Liver (tissue), 8 donors: ENCODE measurements at regions not wholly inside any gene's neighbourhood (a gene's known extent, or its start where the extent isn't known, plus 50 kb on each side); places are given as distances from the start of the nearest gene placed in this dataset.

Experiments used
- DNase-seq: peaks from one replicate; pipeline ENCODE4 v3.0.0-alpha.2; 2017; ENCODE audit warnings: low spot score
- H3K27ac ChIP-seq, 2 donors: one replicate each; pipeline ENCODE4 v1.7.0; 2013; ENCODE audit warnings: inconsistent platforms in 2 of 2, low read length in 2 of 2, control low read depth in 1 of 2, low read depth in 1 of 2, mild to moderate bottlenecking in 1 of 2
- H3K27me3 ChIP-seq, 4 donors: one replicate each; pipeline versions ENCODE4 v1.6.1 to v1.7.0; 2013; ENCODE audit warnings: low read length in 3 of 4, inconsistent platforms in 1 of 4, mild to moderate bottlenecking in 1 of 4, moderate library complexity in 1 of 4; ENCODE audit not compliant: control insufficient read depth in 4 of 4, insufficient read depth in 4 of 4
- H3K36me3 ChIP-seq, 4 donors: one replicate each; pipeline versions ENCODE4 v1.6.1 to v1.7.0; 2013; ENCODE audit warnings: low read length in 3 of 4, mild to moderate bottlenecking in 3 of 4, low read depth in 1 of 4, moderate library complexity in 1 of 4; ENCODE audit not compliant: control insufficient read depth in 4 of 4, insufficient read depth in 3 of 4
- H3K4me1 ChIP-seq, 4 donors: one replicate each; pipeline versions ENCODE4 v1.6.1 to v1.7.0; 2013; ENCODE audit warnings: low read length in 3 of 4, mild to moderate bottlenecking in 3 of 4, moderate library complexity in 1 of 4; ENCODE audit not compliant: control insufficient read depth in 4 of 4, insufficient read depth in 4 of 4
- H3K4me3 ChIP-seq, 3 donors: one replicate each; pipeline versions ENCODE4 v1.6.1 to v1.7.0; 2013; ENCODE audit warnings: low read length in 3 of 3, control low read depth in 1 of 3, low read depth in 1 of 3, mild to moderate bottlenecking in 1 of 3
- H3K9ac ChIP-seq, 2 donors: one replicate each; pipeline ENCODE4 v1.7.0; 2013; ENCODE audit warnings: low read length in 2 of 2, mild to moderate bottlenecking in 2 of 2, moderate library complexity in 2 of 2, control low read depth in 1 of 2, low read depth in 1 of 2
- H3K9me3 ChIP-seq, 4 donors: one replicate each; pipeline versions ENCODE4 v1.6.1 to v1.7.0; 2013; ENCODE audit warnings: low read length in 3 of 4; ENCODE audit not compliant: control insufficient read depth in 4 of 4
- FOXA1 ChIP-seq: IDR thresholded peaks from 2 replicates; pipeline ENCODE4 v1.6.1; 2016; ENCODE audit warnings: antibody characterized with exemption
- FOXA2 ChIP-seq: IDR thresholded peaks from 2 replicates; pipeline ENCODE4 v1.6.1; 2016; ENCODE audit warnings: antibody characterized with exemption
- GABPA ChIP-seq, 2 donors: IDR thresholded peaks in 1 of 2; conservative IDR thresholded peaks in 1 of 2; 2 replicates each; pipeline ENCODE4 v1.6.1; 2016; ENCODE audit warnings: antibody characterized with exemption in 2 of 2, mild to moderate bottlenecking in 1 of 2, moderate library complexity in 1 of 2
- HNF4G ChIP-seq: IDR thresholded peaks from 2 replicates; pipeline ENCODE4 v1.6.1; 2016; ENCODE audit warnings: antibody characterized with exemption
- JUND ChIP-seq, 2 donors: IDR thresholded peaks; 2 replicates each; pipeline ENCODE4 v1.6.1; 2016; ENCODE audit warnings: antibody characterized with exemption in 2 of 2
- NR2F2 ChIP-seq: IDR thresholded peaks from 2 replicates; pipeline ENCODE4 v1.6.1; 2016; ENCODE audit warnings: antibody characterized with exemption
- RAD21 ChIP-seq, 2 donors: IDR thresholded peaks; 2 replicates each; pipeline ENCODE4 v1.6.1; 2016; ENCODE audit warnings: antibody characterized with exemption in 2 of 2, mild to moderate bottlenecking in 2 of 2
- REST ChIP-seq: IDR thresholded peaks from 2 replicates; pipeline ENCODE4 v1.6.1; 2016; ENCODE audit warnings: antibody characterized with exemption, mild to moderate bottlenecking
- RXRA ChIP-seq, 2 donors: IDR thresholded peaks; 2 replicates each; pipeline ENCODE4 v1.6.1; 2017 to 2018; ENCODE audit warnings: antibody characterized with exemption in 2 of 2, mild to moderate bottlenecking in 1 of 2
- SP1 ChIP-seq: IDR thresholded peaks from 2 replicates; pipeline ENCODE4 v1.6.1; 2018; ENCODE audit warnings: antibody characterized with exemption, mild to moderate bottlenecking
- TAF1 ChIP-seq: conservative IDR thresholded peaks from 2 replicates; pipeline ENCODE4 v1.6.1; 2016; ENCODE audit warnings: antibody characterized with exemption, mild to moderate bottlenecking
- YY1 ChIP-seq: IDR thresholded peaks from 2 replicates; pipeline ENCODE4 v1.6.1; 2016; ENCODE audit warnings: antibody characterized with exemption, mild to moderate bottlenecking
- ZBTB33 ChIP-seq: IDR thresholded peaks from 2 replicates; pipeline ENCODE4 v1.6.1; 2016; ENCODE audit warnings: antibody characterized with exemption
- WGBS: extraction: QIAGEN DNeasy Blood & Tissue Kit; methylation state at CpG from one replicate; pipeline ENCODE4 v1.1.7; 2013; 5-methylcytosine and 5-hydroxymethylcytosine counted together
- TF ChIP-seq, protein P1 (sequence below): IDR thresholded peaks from 2 replicates; pipeline ENCODE4 v1.6.1; 2016; ENCODE audit warnings: antibody characterized with exemption
- TF ChIP-seq, protein P2 (sequence below): IDR thresholded peaks from 2 replicates; pipeline ENCODE4 v1.6.1; 2016; ENCODE audit warnings: antibody characterized with exemption
- TF ChIP-seq, protein P3 (sequence below): fragments of 150-350 bp; IDR thresholded peaks from 2 replicates; pipeline ENCODE4 v1.5.1; 2017; ENCODE audit warnings: improper control_type of control experiment, low read depth, low read length; ENCODE audit not compliant: missing input control
- donor health status: healthy.
- donor health status: healthy.
- donor health status: healthy.
- donor health status: healthy.
- donor health status: healthy.

DNA sequence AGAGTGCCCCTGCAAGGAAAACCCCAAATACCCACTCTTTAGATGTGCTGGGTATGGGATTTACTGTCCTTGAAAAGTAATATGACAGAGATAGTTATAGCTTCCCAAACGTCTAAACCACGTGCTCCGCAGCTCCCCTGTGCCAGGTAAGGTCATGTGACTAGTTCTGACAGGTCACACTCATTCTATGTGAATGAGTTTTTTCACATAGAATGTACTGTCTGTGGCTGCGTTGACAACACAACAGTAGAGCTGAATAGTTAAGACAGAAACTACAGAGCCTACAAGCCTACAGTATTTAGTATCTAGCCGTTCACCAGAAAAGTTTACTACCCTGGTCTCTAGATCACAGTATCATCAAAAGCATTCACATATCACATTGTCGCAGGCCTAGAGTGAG is 236.2 kb downstream of the ETS1 start:
- H3K27me3 ChIP-seq: no peaks in the 10 kb centered on the region
- H3K4me3 ChIP-seq: no peak overlapping the region
- H3K9me3 ChIP-seq: no peaks in the 10 kb centered on the region
- no peak overlapping the region for H3K27ac ChIP-seq
- WGBS: 74% methylated on average over 6 of the region's 6 CpGs
- H3K4me1 ChIP-seq: no peaks in the 10 kb centered on the region
- DNase-seq: no peak
- TF ChIP-seq FOXA1 (no peak), RAD21 (IDR thresholded peaks at IDR 0.05) (no peak), TAF1 (no peak), NR2F2 (no peak), GABPA (IDR thresholded peaks at IDR 0.05 in 1 of 2, conservative IDR thresholded peaks at IDR 0.05 in 1 of 2) (no peak), HNF4G (no peak), JUND (IDR thresholded peaks at IDR 0.05) (no peak), YY1 (no peak), RXRA (IDR thresholded peaks at IDR 0.05) (no peak)
- TF ChIP-seq, protein P1, sequence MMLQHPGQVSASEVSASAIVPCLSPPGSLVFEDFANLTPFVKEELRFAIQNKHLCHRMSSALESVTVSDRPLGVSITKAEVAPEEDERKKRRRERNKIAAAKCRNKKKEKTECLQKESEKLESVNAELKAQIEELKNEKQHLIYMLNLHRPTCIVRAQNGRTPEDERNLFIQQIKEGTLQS: no peak
- H3K9ac ChIP-seq: no peak overlapping the region
- H3K36me3 ChIP-seq: no peaks in the 10 kb centered on the region

- TF ChIP-seq, protein P2, sequence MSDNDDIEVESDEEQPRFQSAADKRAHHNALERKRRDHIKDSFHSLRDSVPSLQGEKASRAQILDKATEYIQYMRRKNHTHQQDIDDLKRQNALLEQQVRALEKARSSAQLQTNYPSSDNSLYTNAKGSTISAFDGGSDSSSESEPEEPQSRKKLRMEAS: no peak
- TF ChIP-seq REST (no peak), JUND (IDR thresholded peaks at IDR 0.05) (no peak), ZBTB33 (no peak), TAF1 (no peak), FOXA2 (no peak), GABPA (IDR thresholded peaks at IDR 0.05 in 1 of 2, conservative IDR thresholded peaks at IDR 0.05 in 1 of 2) (no peak), FOXA1 (no peak), SP1 (no peak)
- TF ChIP-seq, protein P3, sequence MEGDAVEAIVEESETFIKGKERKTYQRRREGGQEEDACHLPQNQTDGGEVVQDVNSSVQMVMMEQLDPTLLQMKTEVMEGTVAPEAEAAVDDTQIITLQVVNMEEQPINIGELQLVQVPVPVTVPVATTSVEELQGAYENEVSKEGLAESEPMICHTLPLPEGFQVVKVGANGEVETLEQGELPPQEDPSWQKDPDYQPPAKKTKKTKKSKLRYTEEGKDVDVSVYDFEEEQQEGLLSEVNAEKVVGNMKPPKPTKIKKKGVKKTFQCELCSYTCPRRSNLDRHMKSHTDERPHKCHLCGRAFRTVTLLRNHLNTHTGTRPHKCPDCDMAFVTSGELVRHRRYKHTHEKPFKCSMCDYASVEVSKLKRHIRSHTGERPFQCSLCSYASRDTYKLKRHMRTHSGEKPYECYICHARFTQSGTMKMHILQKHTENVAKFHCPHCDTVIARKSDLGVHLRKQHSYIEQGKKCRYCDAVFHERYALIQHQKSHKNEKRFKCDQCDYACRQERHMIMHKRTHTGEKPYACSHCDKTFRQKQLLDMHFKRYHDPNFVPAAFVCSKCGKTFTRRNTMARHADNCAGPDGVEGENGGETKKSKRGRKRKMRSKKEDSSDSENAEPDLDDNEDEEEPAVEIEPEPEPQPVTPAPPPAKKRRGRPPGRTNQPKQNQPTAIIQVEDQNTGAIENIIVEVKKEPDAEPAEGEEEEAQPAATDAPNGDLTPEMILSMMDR: no peak
- TF ChIP-seq, protein P1: no peak
- no peaks in the 10 kb centered on the region for H3K36me3 ChIP-seq
- 63% methylated on average over 6 of the region's 6 CpGs for WGBS
- H3K9ac ChIP-seq: no peak overlapping the region
- H3K4me1 ChIP-seq: no peaks in the 10 kb centered on the region
- H3K9me3 ChIP-seq: no peaks in the 10 kb centered on the region
- DNase-seq: no peak
- no peaks in the 10 kb centered on the region for H3K27me3 ChIP-seq
- no peak overlapping the region for H3K27ac ChIP-seq
- H3K4me3 ChIP-seq: no peak overlapping the region
Measured at GRCh38 chr11:128349650-128350299, 237.6 kb downstream of the ETS1 start.
